Stimulated activated naive B cell treated with anti-CD40 and anti-IgM and Interleukin-4, amounts not matched to agents 10 μg/mL and 1 μg/mL and 100 μg/mL, for 72 hours (primary cell): ENCODE measurements at regions not wholly inside any gene's neighbourhood (a gene's known extent, or its start where the extent isn't known, plus 50 kb on each side); places are given as distances from the start of the nearest gene placed in this dataset.
"Not testable (repeated sequence)": the region's sequence is repeated elsewhere in the genome, so short reads cannot be mapped to it uniquely, and the experiment has no call there.

Experiments
- ATAC-seq, 2 donors: fragments of 150-1000 bp; cut with Tn5 transposase; replicated peaks; 2 replicates each; pipeline ENCODE4 v1.10.0; 2021; ENCODE audit warnings: moderate library complexity in 1 of 2
- DNase-seq: peaks from one replicate; pipeline ENCODE4 v3.0.0; 2021
- H3K27ac Mint-ChIP-seq: one replicate; pipeline ENCODE4 v1.8.0; 2022; ENCODE audit warnings: mild to moderate bottlenecking, mixed read lengths
- H3K27me3 Mint-ChIP-seq, 2 donors: one replicate each; pipeline ENCODE4 v1.8.0; 2022; ENCODE audit warnings: mixed read lengths in 2 of 2
- H3K36me3 Mint-ChIP-seq, 2 donors: one replicate each; pipeline ENCODE4 v1.8.0; 2022; ENCODE audit warnings: mixed read lengths in 2 of 2, mild to moderate bottlenecking in 1 of 2
- H3K4me1 Mint-ChIP-seq, 2 donors: one replicate each; pipeline ENCODE4 v1.8.0; 2022; ENCODE audit warnings: mixed read lengths in 2 of 2, mild to moderate bottlenecking in 1 of 2
- H3K4me3 Mint-ChIP-seq, 2 donors: one replicate each; pipeline ENCODE4 v1.8.0; 2022; ENCODE audit warnings: mild to moderate bottlenecking in 2 of 2, mixed read lengths in 2 of 2, moderate library complexity in 1 of 2
- H3K9me3 Mint-ChIP-seq, 2 donors: one replicate each; pipeline ENCODE4 v1.8.0; 2022; ENCODE audit warnings: mixed read lengths in 2 of 2, mild to moderate bottlenecking in 1 of 2

DNA sequence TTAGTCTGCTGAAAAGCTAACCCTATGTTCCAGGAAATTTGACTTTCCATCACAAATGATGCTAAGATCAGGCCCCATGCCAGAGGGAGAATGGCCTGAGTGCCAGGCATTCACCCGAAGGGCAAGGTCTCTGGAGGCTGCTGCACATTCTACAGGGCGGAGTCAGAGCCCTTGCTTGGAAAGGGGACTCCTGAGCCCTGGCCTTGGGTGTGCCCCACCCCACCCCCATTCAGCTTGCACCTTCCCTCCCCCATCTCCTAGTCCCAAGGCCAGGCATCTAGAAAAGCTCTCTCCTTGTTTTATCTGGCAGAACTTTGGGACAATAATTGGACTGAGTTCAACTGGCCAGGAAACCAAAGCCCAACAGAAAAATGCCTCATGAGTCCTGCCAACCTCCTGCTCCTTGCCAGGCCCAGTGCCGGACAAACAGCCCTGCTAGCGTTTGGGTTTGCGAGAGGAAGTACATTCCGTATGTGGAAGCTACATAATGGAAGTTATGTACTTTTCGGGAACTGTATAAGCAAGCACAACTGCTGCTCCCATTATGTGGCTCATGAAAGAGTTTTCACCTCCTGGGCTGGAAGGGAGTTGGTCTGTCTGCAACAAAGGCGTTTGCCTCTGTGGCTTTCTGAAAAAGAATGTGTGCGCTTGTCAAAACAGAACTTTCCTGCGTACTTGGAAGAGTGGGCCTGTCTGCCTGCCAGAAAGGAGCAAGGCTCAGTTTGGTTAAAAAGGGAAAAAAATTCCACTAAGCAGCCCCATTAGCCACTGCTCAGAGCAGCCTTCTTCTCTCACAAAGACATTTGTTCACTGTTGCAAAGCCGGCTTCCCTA is 321.5 kb upstream of the CTNNB1 start:
- no peak overlapping the region for H3K27ac Mint-ChIP-seq
- no peak for DNase-seq
- H3K36me3 Mint-ChIP-seq, result no peaks in the 10 kb centered on the region
- H3K4me3 Mint-ChIP-seq, result no peak overlapping the region
- H3K4me1 Mint-ChIP-seq, result no peaks in the 10 kb centered on the region
- peaks cover 0 to 4% of the 10 kb centered on the region in 2 donors for H3K27me3 Mint-ChIP-seq
- H3K9me3 Mint-ChIP-seq, result no peaks in the 10 kb centered on the region
- no peak for ATAC-seq

DNA sequence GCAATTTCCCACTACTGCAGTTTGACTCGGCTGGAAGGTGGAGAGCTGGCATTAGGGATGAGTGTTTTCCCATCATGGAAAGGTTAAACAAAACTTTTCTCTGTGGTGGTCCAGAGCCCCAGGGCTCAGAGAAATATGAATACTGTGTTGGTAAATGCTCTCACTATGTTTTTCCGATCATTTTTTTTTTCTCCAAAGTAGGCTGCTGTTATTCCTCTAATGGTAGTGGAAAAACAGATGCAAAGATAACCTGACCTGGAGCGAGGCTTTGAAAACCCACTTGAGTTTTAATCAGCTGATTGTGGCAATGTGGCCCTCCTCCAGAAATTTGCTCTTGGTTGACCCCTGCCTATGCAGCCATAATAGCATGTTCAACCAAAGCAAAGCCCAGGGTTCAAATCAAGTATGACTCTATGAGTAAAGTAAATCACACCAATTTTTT is 320.8 kb upstream of the CTNNB1 start:
- H3K27me3 Mint-ChIP-seq, result peaks cover 0 to 4% of the 10 kb centered on the region in 2 donors
- H3K4me3 Mint-ChIP-seq, result no peak overlapping the region
- H3K27ac Mint-ChIP-seq, result no peak overlapping the region
- ATAC-seq, result no peak
- no peaks in the 10 kb centered on the region for H3K4me1 Mint-ChIP-seq
- DNase-seq, result no peak
- H3K36me3 Mint-ChIP-seq, result no peaks in the 10 kb centered on the region
- no peaks in the 10 kb centered on the region for H3K9me3 Mint-ChIP-seq

DNA sequence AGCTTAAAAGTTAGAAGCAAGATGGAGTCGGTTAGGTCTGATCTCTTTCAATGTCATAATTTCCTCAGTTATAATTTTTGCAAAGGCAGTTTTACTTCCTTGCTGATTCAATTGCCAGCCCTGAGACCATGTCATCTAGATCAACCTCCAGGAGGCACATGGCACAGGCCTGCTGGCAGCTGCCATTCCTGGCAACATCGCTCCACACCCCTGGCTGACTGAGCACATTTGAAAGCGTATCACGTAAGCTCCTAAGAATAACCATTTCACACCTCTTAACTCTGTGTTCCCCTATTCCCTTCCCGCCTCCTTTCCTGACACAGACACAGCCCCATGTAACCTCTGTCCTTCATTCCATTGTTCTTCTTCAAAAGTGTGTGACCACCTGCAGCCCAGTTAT is 313.9 kb upstream of the CTNNB1 start:
- Mint-ChIP-seq H3K27ac (no peak overlapping the region), H3K36me3 (no peaks in the 10 kb centered on the region), H3K27me3 (no peaks in the 10 kb centered on the region), H3K4me3 (no peak overlapping the region), H3K9me3 (no peaks in the 10 kb centered on the region), H3K4me1 (no peaks in the 10 kb centered on the region)
- ATAC-seq (no peak), DNase-seq (no peak)

DNA sequence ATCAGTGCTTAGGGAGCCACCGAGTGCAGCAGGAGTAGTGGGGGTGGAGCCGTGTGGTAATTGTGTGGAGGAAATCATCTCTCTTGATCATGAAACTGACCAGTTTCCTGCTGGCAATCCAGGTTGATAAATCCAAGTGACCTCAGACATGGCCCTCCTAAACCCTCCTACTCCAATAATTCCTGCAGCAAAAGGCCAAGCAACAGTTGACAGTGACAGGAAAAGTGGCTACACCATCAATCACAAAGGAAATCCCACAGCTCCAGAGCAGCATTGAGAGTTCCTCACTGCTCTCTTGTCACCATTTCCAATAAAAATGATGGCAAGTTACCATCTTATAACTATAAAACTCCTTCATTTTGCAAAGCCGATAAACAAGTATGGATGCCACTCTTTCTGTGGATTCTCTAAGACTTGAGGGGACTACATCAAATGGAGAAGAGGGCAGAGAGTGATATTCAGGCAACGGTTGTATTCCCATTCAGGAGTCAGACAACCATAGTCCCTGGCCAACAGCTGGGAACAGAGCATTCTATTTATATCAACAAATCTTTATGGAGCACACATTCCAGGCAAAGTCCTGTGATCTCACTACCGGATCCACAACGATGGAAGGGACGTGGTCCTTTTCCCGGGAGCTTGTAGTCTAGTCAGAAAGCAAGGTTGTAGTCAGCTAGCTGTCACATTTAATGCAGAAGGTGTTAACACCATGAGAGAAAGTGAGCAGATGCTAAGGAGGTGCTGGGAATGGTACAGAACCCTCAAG is 312.5 kb upstream of the CTNNB1 start:
- ATAC-seq, result no peak
- Mint-ChIP-seq H3K4me1 (no peaks in the 10 kb centered on the region), H3K4me3 (no peak overlapping the region)

GRCh38 chr3:40891186-40891585 is 308.1 kb upstream of the CTNNB1 start:
- H3K27me3 Mint-ChIP-seq, result no peaks in the 10 kb centered on the region
- H3K27ac Mint-ChIP-seq, result no peak overlapping the region
- H3K4me1 Mint-ChIP-seq, result no peaks in the 10 kb centered on the region
- H3K9me3 Mint-ChIP-seq, result no peaks in the 10 kb centered on the region
- no peak for ATAC-seq
- no peak overlapping the region for H3K4me3 Mint-ChIP-seq
- DNase-seq, result no peak
- H3K36me3 Mint-ChIP-seq, result no peaks in the 10 kb centered on the region

More for the DNA sequence above, 312.5 kb upstream of the CTNNB1 start:
- H3K27ac Mint-ChIP-seq, result no peak overlapping the region
- no peaks in the 10 kb centered on the region for H3K27me3 Mint-ChIP-seq
- no peaks in the 10 kb centered on the region for H3K36me3 Mint-ChIP-seq
- no peak for DNase-seq
- H3K9me3 Mint-ChIP-seq, result no peaks in the 10 kb centered on the region

DNA sequence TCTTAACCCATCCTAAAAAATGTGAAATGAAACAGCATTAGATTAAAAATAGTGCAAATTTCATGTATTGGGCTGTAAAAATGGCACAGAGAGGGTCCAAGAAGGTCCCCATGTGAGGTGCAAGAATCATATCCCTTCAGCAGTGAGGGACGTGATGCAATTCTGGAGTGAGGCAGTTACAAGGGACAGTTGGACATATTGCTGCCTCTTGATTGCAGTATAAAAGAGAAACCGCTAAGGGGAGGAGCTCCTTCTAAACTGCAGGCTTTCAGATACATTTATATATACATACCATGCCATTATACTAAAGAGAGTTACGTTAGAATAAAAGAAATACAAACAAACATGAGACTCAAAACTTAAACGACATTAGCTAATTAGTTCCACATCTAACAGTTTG is 304.2 kb upstream of the CTNNB1 start:
- Mint-ChIP-seq H3K36me3 (no peaks in the 10 kb centered on the region), H3K9me3 (no peaks in the 10 kb centered on the region), H3K4me1 (no peaks in the 10 kb centered on the region), H3K27me3 (no peaks in the 10 kb centered on the region), H3K4me3 (no peak overlapping the region), H3K27ac (no peak overlapping the region)
- ATAC-seq (no peak), DNase-seq (no peak)

DNA sequence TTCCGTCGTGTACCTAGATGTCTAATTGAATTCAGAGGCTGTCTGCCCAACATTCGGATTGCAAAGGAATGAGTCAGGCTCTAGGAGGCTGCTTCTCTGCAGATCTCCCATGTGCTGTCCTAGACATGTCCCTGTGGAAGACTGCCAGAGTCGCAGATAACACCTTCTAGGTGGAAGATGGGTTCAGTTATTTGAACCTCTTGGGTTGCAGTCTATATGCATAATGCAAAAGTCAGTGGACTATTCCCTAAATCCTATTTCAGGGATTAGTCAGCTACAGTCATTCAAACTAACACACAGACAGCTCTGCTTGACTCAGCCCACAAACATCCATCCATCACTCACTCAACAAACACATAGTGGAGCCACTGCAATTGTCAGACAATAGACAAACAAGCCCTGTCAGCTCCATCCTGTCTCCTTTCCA is 300.0 kb upstream of the CTNNB1 start:
- ATAC-seq, result no peak
- Mint-ChIP-seq H3K4me3 (no peak overlapping the region), H3K27me3 (no peaks in the 10 kb centered on the region), H3K36me3 (no peaks in the 10 kb centered on the region), H3K9me3 (no peaks in the 10 kb centered on the region), H3K27ac (no peak overlapping the region), H3K4me1 (no peaks in the 10 kb centered on the region)
- no peak for DNase-seq

GRCh38 chr3:40901298-40901697 is 298.0 kb upstream of the CTNNB1 start:
- Mint-ChIP-seq H3K27me3 (no peaks in the 10 kb centered on the region), H3K4me3 (no peak overlapping the region), H3K27ac (no peak overlapping the region), H3K36me3 (no peaks in the 10 kb centered on the region), H3K9me3 (peaks cover 0 to 2% of the 10 kb centered on the region in 2 donors), H3K4me1 (no peaks in the 10 kb centered on the region)
- no peak for DNase-seq
- ATAC-seq, result no peak

- Mint-ChIP-seq H3K4me1 (no peaks in the 10 kb centered on the region), H3K27me3 (no peaks in the 10 kb centered on the region), H3K27ac (no peak overlapping the region), H3K9me3 (peaks cover 0 to 2% of the 10 kb centered on the region in 2 donors), H3K4me3 (no peak overlapping the region), H3K36me3 (no peaks in the 10 kb centered on the region)
- ATAC-seq (no peak), DNase-seq (no peak)
Observed at GRCh38 chr3:40901796-40902195, 297.5 kb upstream of the CTNNB1 start.

- DNase-seq, H3K36me3 Mint-ChIP-seq, H3K4me1 Mint-ChIP-seq, H3K27ac Mint-ChIP-seq, H3K9me3 Mint-ChIP-seq, ATAC-seq: not testable (repeated sequence)
- Mint-ChIP-seq H3K27me3 (peaks cover 16 to 19% of the 10 kb centered on the region in 2 donors), H3K4me3 (peak overlapping the region in 1 of 2 donors; percentile 6)
Observed at GRCh38 chr3:40907907-40908465, 291.3 kb upstream of the CTNNB1 start.

GRCh38 chr3:40908612-40909011 is 290.7 kb upstream of the CTNNB1 start:
- Mint-ChIP-seq H3K9me3 (peaks cover 0 to 2% of the 10 kb centered on the region in 2 donors), H3K27ac (no peak overlapping the region), H3K36me3 (no peaks in the 10 kb centered on the region), H3K4me1 (no peaks in the 10 kb centered on the region), H3K27me3 (peaks cover 17 to 19% of the 10 kb centered on the region in 2 donors), H3K4me3 (no peak overlapping the region)
- DNase-seq (no peak), ATAC-seq (no peak)

DNA sequence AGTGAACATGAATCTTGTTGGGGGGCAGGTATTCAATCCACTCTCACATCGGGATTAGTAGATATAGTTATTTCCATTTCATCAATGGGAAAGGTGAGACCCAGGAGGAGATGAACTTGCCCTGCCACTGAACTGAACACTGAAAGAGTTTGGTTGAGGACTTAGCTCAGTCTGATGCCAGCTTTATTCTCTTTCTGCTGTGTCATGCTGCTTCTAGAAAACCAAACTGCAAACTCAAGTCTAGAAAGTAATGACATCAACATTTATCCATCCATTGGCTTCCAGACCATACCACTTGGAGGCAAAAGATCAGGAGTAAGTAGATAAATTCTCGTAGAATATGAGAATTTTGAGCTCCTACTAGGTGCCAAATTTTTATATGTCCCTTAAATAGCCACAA is 288.0 kb upstream of the CTNNB1 start:
- Mint-ChIP-seq H3K27me3 (peaks cover 17 to 19% of the 10 kb centered on the region in 2 donors), H3K4me3 (no peak overlapping the region), H3K4me1 (no peaks in the 10 kb centered on the region), H3K36me3 (no peaks in the 10 kb centered on the region), H3K27ac (no peak overlapping the region), H3K9me3 (no peaks in the 10 kb centered on the region)
- ATAC-seq (no peak), DNase-seq (no peak)

GRCh38 chr3:40911928-40912327 is 287.4 kb upstream of the CTNNB1 start:
- Mint-ChIP-seq H3K36me3 (no peaks in the 10 kb centered on the region), H3K27me3 (peaks cover 17 to 19% of the 10 kb centered on the region in 2 donors), H3K9me3 (no peaks in the 10 kb centered on the region), H3K4me1 (no peaks in the 10 kb centered on the region), H3K27ac (no peak overlapping the region), H3K4me3 (no peak overlapping the region)
- DNase-seq (no peak), ATAC-seq (no peak)

DNA sequence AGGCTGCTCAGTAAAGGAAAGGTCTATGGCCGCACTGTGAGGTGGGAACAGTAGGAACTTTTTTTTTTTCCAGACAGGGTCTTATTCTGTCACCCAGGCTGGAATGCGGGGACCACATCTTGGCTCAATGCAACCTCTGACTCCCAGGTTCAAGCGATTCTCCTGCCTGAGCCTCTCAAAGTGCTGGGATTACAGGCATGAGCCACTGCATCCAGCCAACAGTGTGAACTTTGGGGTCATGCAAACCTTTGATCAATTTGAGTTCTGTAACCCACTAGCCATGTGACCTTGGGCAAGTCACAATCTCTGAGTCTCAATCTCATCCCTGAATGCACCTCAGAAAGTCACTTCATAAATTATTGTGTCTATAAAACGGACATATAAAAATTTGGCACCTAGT is 286.8 kb upstream of the CTNNB1 start:
- DNase-seq, result no peak
- Mint-ChIP-seq H3K9me3 (no peaks in the 10 kb centered on the region), H3K27me3 (peaks cover 17 to 19% of the 10 kb centered on the region in 2 donors), H3K4me3 (no peak overlapping the region), H3K4me1 (no peaks in the 10 kb centered on the region), H3K27ac (no peak overlapping the region), H3K36me3 (no peaks in the 10 kb centered on the region)
- no peak for ATAC-seq

GRCh38 chr3:40913192-40913591 is 286.1 kb upstream of the CTNNB1 start:
- peaks cover 17% of the 10 kb centered on the region in 2 donors for H3K27me3 Mint-ChIP-seq
- H3K27ac Mint-ChIP-seq, result no peak overlapping the region
- no peak for ATAC-seq
- H3K9me3 Mint-ChIP-seq, result no peaks in the 10 kb centered on the region
- H3K4me3 Mint-ChIP-seq, result no peak overlapping the region
- H3K36me3 Mint-ChIP-seq, result no peaks in the 10 kb centered on the region
- no peak for DNase-seq
- no peaks in the 10 kb centered on the region for H3K4me1 Mint-ChIP-seq
